ENCODE measurements at regions not wholly inside any gene's neighbourhood (a gene's known extent, or its start where the extent isn't known, plus 50 kb on each side); places are given as distances from the start of the nearest gene placed in this dataset.

DNA sequence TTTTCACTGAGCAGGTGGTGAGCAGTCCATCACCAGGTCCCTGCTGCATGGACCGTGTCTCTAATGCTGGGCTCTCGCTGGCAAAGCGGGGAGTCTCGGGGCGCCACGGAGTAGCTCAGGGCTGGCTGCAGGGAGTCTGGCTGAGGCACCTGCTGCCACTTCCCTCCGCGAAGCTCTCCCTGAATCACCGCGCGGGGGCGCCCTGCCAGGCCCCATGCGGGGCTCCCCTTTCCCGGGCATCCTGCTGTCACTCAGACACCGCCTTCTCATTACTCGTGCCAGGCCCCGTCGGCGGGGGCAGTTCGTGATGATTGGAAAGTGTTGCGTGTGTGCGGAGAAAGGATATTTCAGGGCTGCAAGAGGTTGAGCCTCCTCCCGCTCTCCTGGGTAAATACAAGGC lies 335.8 kb downstream of the IRX2 start:
- TF ChIP-seq, protein P1, sequence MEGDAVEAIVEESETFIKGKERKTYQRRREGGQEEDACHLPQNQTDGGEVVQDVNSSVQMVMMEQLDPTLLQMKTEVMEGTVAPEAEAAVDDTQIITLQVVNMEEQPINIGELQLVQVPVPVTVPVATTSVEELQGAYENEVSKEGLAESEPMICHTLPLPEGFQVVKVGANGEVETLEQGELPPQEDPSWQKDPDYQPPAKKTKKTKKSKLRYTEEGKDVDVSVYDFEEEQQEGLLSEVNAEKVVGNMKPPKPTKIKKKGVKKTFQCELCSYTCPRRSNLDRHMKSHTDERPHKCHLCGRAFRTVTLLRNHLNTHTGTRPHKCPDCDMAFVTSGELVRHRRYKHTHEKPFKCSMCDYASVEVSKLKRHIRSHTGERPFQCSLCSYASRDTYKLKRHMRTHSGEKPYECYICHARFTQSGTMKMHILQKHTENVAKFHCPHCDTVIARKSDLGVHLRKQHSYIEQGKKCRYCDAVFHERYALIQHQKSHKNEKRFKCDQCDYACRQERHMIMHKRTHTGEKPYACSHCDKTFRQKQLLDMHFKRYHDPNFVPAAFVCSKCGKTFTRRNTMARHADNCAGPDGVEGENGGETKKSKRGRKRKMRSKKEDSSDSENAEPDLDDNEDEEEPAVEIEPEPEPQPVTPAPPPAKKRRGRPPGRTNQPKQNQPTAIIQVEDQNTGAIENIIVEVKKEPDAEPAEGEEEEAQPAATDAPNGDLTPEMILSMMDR (IDR thresholded peaks at IDR 0.05; ENCODE audit: control extremely low read depth in 1 of 3, insufficient read depth in 1 of 3, low read depth in 1 of 3, low read length in 3 of 3), result peak; percentile 50 to 53 (median 50)
- TF ChIP-seq, protein P2, sequence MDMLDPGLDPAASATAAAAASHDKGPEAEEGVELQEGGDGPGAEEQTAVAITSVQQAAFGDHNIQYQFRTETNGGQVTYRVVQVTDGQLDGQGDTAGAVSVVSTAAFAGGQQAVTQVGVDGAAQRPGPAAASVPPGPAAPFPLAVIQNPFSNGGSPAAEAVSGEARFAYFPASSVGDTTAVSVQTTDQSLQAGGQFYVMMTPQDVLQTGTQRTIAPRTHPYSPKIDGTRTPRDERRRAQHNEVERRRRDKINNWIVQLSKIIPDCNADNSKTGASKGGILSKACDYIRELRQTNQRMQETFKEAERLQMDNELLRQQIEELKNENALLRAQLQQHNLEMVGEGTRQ (IDR thresholded peaks at IDR 0.05; ENCODE audit: low read length), result no peak
- TF ChIP-seq EZH2 (IDR thresholded peaks at IDR 0.05; ENCODE audit: low read depth, low read length, severe bottlenecking), result no peak
- TF ChIP-seq, protein P3, sequence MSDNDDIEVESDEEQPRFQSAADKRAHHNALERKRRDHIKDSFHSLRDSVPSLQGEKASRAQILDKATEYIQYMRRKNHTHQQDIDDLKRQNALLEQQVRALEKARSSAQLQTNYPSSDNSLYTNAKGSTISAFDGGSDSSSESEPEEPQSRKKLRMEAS (IDR thresholded peaks at IDR 0.05), result no peak
- no peak for TF ChIP-seq RXRA (IDR thresholded peaks at IDR 0.05; ENCODE audit: insufficient read depth, low read depth, low read length)
- TF ChIP-seq CBX8 (IDR thresholded peaks at IDR 0.05; ENCODE audit: borderline replicate concordance, low read depth, low read length), result no peak
- TF ChIP-seq ZNF274 (IDR thresholded peaks at IDR 0.05; ENCODE audit: borderline replicate concordance, extremely low read depth, low read length), result no peak
- TF ChIP-seq TEAD4 (IDR thresholded peaks at IDR 0.05; ENCODE audit: low read depth, low read length), result no peak
- no peak for TF ChIP-seq HDAC6 (IDR thresholded peaks at IDR 0.05; ENCODE audit: low read depth, low read length)
- no peak for TF ChIP-seq CEBPB (IDR thresholded peaks at IDR 0.05; ENCODE audit: low read depth, low read length)

All from H1 (cell line).